Activated naive CD8-positive, alpha-beta T cell treated with anti-CD3 and anti-CD28 coated beads, Interleukin-2, amount 50 U/mL, for 24 hours (primary cell): ENCODE measurements at regions not wholly inside any gene's neighbourhood (a gene's known extent, or its start where the extent isn't known, plus 50 kb on each side); places are given as distances from the start of the nearest gene placed in this dataset.

Experiments
- ATAC-seq: fragments of 150-1000 bp; cut with Tn5 transposase; one replicate; pipeline ENCODE4 v1.10.0; 2021
- DNase-seq: peaks from one replicate; pipeline ENCODE4 v3.0.0; 2021
- H3K27ac Mint-ChIP-seq: one replicate; pipeline ENCODE4 v1.8.0; 2021; ENCODE audit warnings: mild to moderate bottlenecking, mixed read lengths
- H3K27me3 Mint-ChIP-seq: one replicate; pipeline ENCODE4 v1.8.0; 2021; ENCODE audit warnings: mixed read lengths
- H3K36me3 Mint-ChIP-seq: one replicate; pipeline ENCODE4 v1.8.0; 2021; ENCODE audit warnings: low read depth, mixed read lengths
- H3K4me1 Mint-ChIP-seq: one replicate; pipeline ENCODE4 v1.8.0; 2021; ENCODE audit warnings: mixed read lengths
- H3K4me3 Mint-ChIP-seq: one replicate; pipeline ENCODE4 v1.8.0; 2021; ENCODE audit warnings: mild to moderate bottlenecking, moderate library complexity, mixed read lengths
- H3K9me3 Mint-ChIP-seq: one replicate; pipeline ENCODE4 v1.8.0; 2021; ENCODE audit warnings: mixed read lengths

- H3K36me3 Mint-ChIP-seq = peaks cover 3% of the 10 kb centered on the region
- no peaks in the 10 kb centered on the region for H3K27me3 Mint-ChIP-seq
- ATAC-seq = no peak
- no peak overlapping the region for H3K27ac Mint-ChIP-seq
- peaks cover 12% of the 10 kb centered on the region for H3K9me3 Mint-ChIP-seq
- no peaks in the 10 kb centered on the region for H3K4me1 Mint-ChIP-seq
- no peak overlapping the region for H3K4me3 Mint-ChIP-seq
- no peak for DNase-seq
Measured at GRCh38 chr5:97591781-97592180, 408.7 kb upstream of the RIOK2 start.

- DNase-seq (no peak), ATAC-seq (no peak)
- Mint-ChIP-seq H3K9me3 (peaks cover 35% of the 10 kb centered on the region), H3K27ac (no peak overlapping the region), H3K36me3 (peaks cover 3% of the 10 kb centered on the region), H3K4me3 (no peak overlapping the region), H3K27me3 (no peaks in the 10 kb centered on the region), H3K4me1 (no peaks in the 10 kb centered on the region)
Measured at GRCh38 chr5:97600486-97600885, 417.4 kb upstream of the RIOK2 start.

GRCh38 chr5:97601651-97602050 lies 418.6 kb upstream of the RIOK2 start:
- peaks cover 24% of the 10 kb centered on the region for H3K9me3 Mint-ChIP-seq
- H3K4me3 Mint-ChIP-seq = no peak overlapping the region
- H3K27ac Mint-ChIP-seq = no peak overlapping the region
- no peaks in the 10 kb centered on the region for H3K4me1 Mint-ChIP-seq
- no peak for DNase-seq
- H3K27me3 Mint-ChIP-seq = no peaks in the 10 kb centered on the region
- no peaks in the 10 kb centered on the region for H3K36me3 Mint-ChIP-seq
- ATAC-seq = no peak

- no peak overlapping the region for H3K4me3 Mint-ChIP-seq
- H3K27ac Mint-ChIP-seq = no peak overlapping the region
- peaks cover 3% of the 10 kb centered on the region for H3K9me3 Mint-ChIP-seq
- no peaks in the 10 kb centered on the region for H3K36me3 Mint-ChIP-seq
- H3K27me3 Mint-ChIP-seq = no peaks in the 10 kb centered on the region
- DNase-seq (no peak), ATAC-seq (no peak)
- H3K4me1 Mint-ChIP-seq = no peaks in the 10 kb centered on the region
Measured at GRCh38 chr5:97606531-97606930, 423.5 kb upstream of the RIOK2 start.

GRCh38 chr5:97608501-97608900 lies 425.5 kb upstream of the RIOK2 start:
- H3K4me3 Mint-ChIP-seq = no peak overlapping the region
- no peaks in the 10 kb centered on the region for H3K36me3 Mint-ChIP-seq
- no peak for ATAC-seq
- no peaks in the 10 kb centered on the region for H3K27me3 Mint-ChIP-seq
- DNase-seq = no peak
- H3K4me1 Mint-ChIP-seq = no peaks in the 10 kb centered on the region
- H3K9me3 Mint-ChIP-seq = no peaks in the 10 kb centered on the region
- no peak overlapping the region for H3K27ac Mint-ChIP-seq

GRCh38 chr5:97618721-97619120 lies 435.7 kb upstream of the RIOK2 start:
- no peak overlapping the region for H3K4me3 Mint-ChIP-seq
- H3K9me3 Mint-ChIP-seq = peaks cover 6% of the 10 kb centered on the region
- no peak overlapping the region for H3K27ac Mint-ChIP-seq
- H3K4me1 Mint-ChIP-seq = no peaks in the 10 kb centered on the region
- DNase-seq = no peak
- H3K27me3 Mint-ChIP-seq = no peaks in the 10 kb centered on the region
- no peaks in the 10 kb centered on the region for H3K36me3 Mint-ChIP-seq
- ATAC-seq = no peak

- no peaks in the 10 kb centered on the region for H3K27me3 Mint-ChIP-seq
- no peak for DNase-seq
- ATAC-seq = no peak
- H3K4me3 Mint-ChIP-seq = no peak overlapping the region
- no peaks in the 10 kb centered on the region for H3K36me3 Mint-ChIP-seq
- no peaks in the 10 kb centered on the region for H3K4me1 Mint-ChIP-seq
- peaks cover 6% of the 10 kb centered on the region for H3K9me3 Mint-ChIP-seq
- H3K27ac Mint-ChIP-seq = no peak overlapping the region
Measured at GRCh38 chr5:97623441-97623840, 440.4 kb upstream of the RIOK2 start.

- Mint-ChIP-seq H3K36me3 (no peaks in the 10 kb centered on the region), H3K9me3 (no peaks in the 10 kb centered on the region), H3K27ac (no peak overlapping the region), H3K27me3 (no peaks in the 10 kb centered on the region), H3K4me1 (no peaks in the 10 kb centered on the region), H3K4me3 (no peak overlapping the region)
- no peak for ATAC-seq
- no peak for DNase-seq
Measured at GRCh38 chr5:97624886-97625285, 441.8 kb upstream of the RIOK2 start.

- DNase-seq = no peak
- Mint-ChIP-seq H3K27ac (no peak overlapping the region), H3K9me3 (no peaks in the 10 kb centered on the region), H3K36me3 (no peaks in the 10 kb centered on the region), H3K27me3 (no peaks in the 10 kb centered on the region), H3K4me1 (no peaks in the 10 kb centered on the region), H3K4me3 (no peak overlapping the region)
- ATAC-seq = no peak
Measured at GRCh38 chr5:97627272-97627671, 444.2 kb upstream of the RIOK2 start.

GRCh38 chr5:97628031-97628430 lies 445.0 kb upstream of the RIOK2 start:
- DNase-seq = no peak
- no peaks in the 10 kb centered on the region for H3K27me3 Mint-ChIP-seq
- H3K4me3 Mint-ChIP-seq = no peak overlapping the region
- ATAC-seq = no peak
- no peaks in the 10 kb centered on the region for H3K36me3 Mint-ChIP-seq
- H3K27ac Mint-ChIP-seq = no peak overlapping the region
- H3K4me1 Mint-ChIP-seq = no peaks in the 10 kb centered on the region
- no peaks in the 10 kb centered on the region for H3K9me3 Mint-ChIP-seq

- ATAC-seq = no peak
- no peak overlapping the region for H3K27ac Mint-ChIP-seq
- no peak for DNase-seq
- no peaks in the 10 kb centered on the region for H3K27me3 Mint-ChIP-seq
- no peaks in the 10 kb centered on the region for H3K36me3 Mint-ChIP-seq
- no peaks in the 10 kb centered on the region for H3K9me3 Mint-ChIP-seq
- H3K4me1 Mint-ChIP-seq = no peaks in the 10 kb centered on the region
- no peak overlapping the region for H3K4me3 Mint-ChIP-seq
Measured at GRCh38 chr5:97628807-97629206, 445.8 kb upstream of the RIOK2 start.

GRCh38 chr5:97629276-97629675 lies 446.2 kb upstream of the RIOK2 start:
- no peak for DNase-seq

GRCh38 chr5:97635553-97635952 lies 452.5 kb upstream of the RIOK2 start:
- Mint-ChIP-seq H3K27ac (no peak overlapping the region), H3K36me3 (no peaks in the 10 kb centered on the region), H3K4me1 (no peaks in the 10 kb centered on the region), H3K27me3 (no peaks in the 10 kb centered on the region), H3K4me3 (no peak overlapping the region), H3K9me3 (peaks cover 6% of the 10 kb centered on the region)
- no peak for DNase-seq
- ATAC-seq = no peak

More at GRCh38 chr5:97629276-97629675, 446.2 kb upstream of the RIOK2 start:
- no peak for ATAC-seq
- H3K4me1 Mint-ChIP-seq = no peaks in the 10 kb centered on the region
- no peaks in the 10 kb centered on the region for H3K36me3 Mint-ChIP-seq
- peaks cover 3% of the 10 kb centered on the region for H3K9me3 Mint-ChIP-seq
- H3K4me3 Mint-ChIP-seq = no peak overlapping the region
- H3K27ac Mint-ChIP-seq = no peak overlapping the region
- H3K27me3 Mint-ChIP-seq = no peaks in the 10 kb centered on the region

- Mint-ChIP-seq H3K36me3 (no peaks in the 10 kb centered on the region), H3K27ac (no peak overlapping the region), H3K9me3 (peaks cover 11% of the 10 kb centered on the region), H3K4me1 (no peaks in the 10 kb centered on the region), H3K27me3 (no peaks in the 10 kb centered on the region), H3K4me3 (no peak overlapping the region)
- DNase-seq (no peak), ATAC-seq (no peak)
Measured at GRCh38 chr5:97636766-97637165, 453.7 kb upstream of the RIOK2 start.

- H3K4me3 Mint-ChIP-seq = no peak overlapping the region
- no peak overlapping the region for H3K27ac Mint-ChIP-seq
- no peaks in the 10 kb centered on the region for H3K27me3 Mint-ChIP-seq
- peaks cover 8% of the 10 kb centered on the region for H3K9me3 Mint-ChIP-seq
- DNase-seq (no peak), ATAC-seq (no peak)
- no peaks in the 10 kb centered on the region for H3K4me1 Mint-ChIP-seq
- no peaks in the 10 kb centered on the region for H3K36me3 Mint-ChIP-seq
Measured at GRCh38 chr5:97641081-97641480, 458.0 kb upstream of the RIOK2 start.

GRCh38 chr5:97644206-97644605 lies 461.2 kb upstream of the RIOK2 start:
- no peak for ATAC-seq
- H3K4me3 Mint-ChIP-seq = no peak overlapping the region
- H3K36me3 Mint-ChIP-seq = no peaks in the 10 kb centered on the region
- peaks cover 5% of the 10 kb centered on the region for H3K9me3 Mint-ChIP-seq
- no peak overlapping the region for H3K27ac Mint-ChIP-seq
- H3K27me3 Mint-ChIP-seq = no peaks in the 10 kb centered on the region
- DNase-seq = no peak
- no peaks in the 10 kb centered on the region for H3K4me1 Mint-ChIP-seq
